ENCODE measurements at regions not wholly inside any gene's neighbourhood (a gene's known extent, or its start where the extent isn't known, plus 50 kb on each side); places are given as distances from the start of the nearest gene placed in this dataset.

DNA sequence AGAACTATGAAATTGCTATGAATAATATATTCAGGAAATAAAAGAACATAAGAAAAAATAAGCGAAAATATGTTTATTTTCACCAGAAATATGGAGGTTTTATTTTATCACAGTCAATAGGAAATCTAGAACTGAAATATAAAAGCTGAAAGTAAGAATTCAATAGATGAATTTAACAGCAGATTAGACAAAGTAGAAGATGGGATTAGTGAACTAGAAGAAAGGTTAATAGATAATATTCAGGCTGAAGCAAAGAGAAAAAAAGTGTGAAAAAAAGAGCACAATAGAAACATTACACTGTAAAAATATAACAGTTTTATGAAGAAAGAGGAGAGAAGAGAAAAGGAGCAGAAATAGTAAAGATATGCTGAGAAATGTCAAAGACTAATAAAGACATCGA, 1152.1 kb downstream of the FAT4 start:
- TF ChIP-seq ZNF274 (IDR thresholded peaks at IDR 0.05; ENCODE audit: low read depth, low read length), result no peak
- no peak for TF ChIP-seq YY1 (IDR thresholded peaks at IDR 0.05; ENCODE audit: insufficient read depth, insufficient read length)
